HG03439 (cell line): ENCODE measurements at regions not wholly inside any gene's neighbourhood (a gene's known extent, or its start where the extent isn't known, plus 50 kb on each side); places are given as distances from the start of the nearest gene placed in this dataset.

Experiments
- ATAC-seq: cut with Tn5 transposase; IDR thresholded peaks from one replicate; pipeline ENCODE4 v1.9.1; 2021; ENCODE audit warnings: mild to moderate bottlenecking, moderate library complexity; ENCODE audit not compliant: unreplicated experiment

- ATAC-seq: no peak
Measured at GRCh38 chr4:184310881-184311709, 93.4 kb upstream of the ENPP6 start.

GRCh38 chr4:184310171-184310567, 92.5 kb upstream of the ENPP6 start:
- peak; percentile 47 for ATAC-seq

- no peak for ATAC-seq
Measured at GRCh38 chr4:184309241-184310170, 91.8 kb upstream of the ENPP6 start.

GRCh38 chr4:184306949-184307348, 89.3 kb upstream of the ENPP6 start:
- no peak for ATAC-seq

GRCh38 chr4:184306470-184306869, 88.8 kb upstream of the ENPP6 start:
- ATAC-seq: no peak

GRCh38 chr4:184300816-184301215, 83.1 kb upstream of the ENPP6 start:
- no peak for ATAC-seq

GRCh38 chr4:184298254-184298653, 80.6 kb upstream of the ENPP6 start:
- ATAC-seq: no peak

- ATAC-seq: no peak
Measured at GRCh38 chr4:184295206-184295605, 77.5 kb upstream of the ENPP6 start.

- ATAC-seq: no peak
Measured at GRCh38 chr4:184294606-184295133, 77.0 kb upstream of the ENPP6 start.

- no peak for ATAC-seq
Measured at GRCh38 chr4:184293552-184293951, 75.9 kb upstream of the ENPP6 start.

GRCh38 chr4:184292877-184293276, 75.2 kb upstream of the ENPP6 start:
- no peak for ATAC-seq

GRCh38 chr4:184292465-184292867, 74.8 kb upstream of the ENPP6 start:
- ATAC-seq: no peak

GRCh38 chr4:184289179-184289535, 71.5 kb upstream of the ENPP6 start:
- ATAC-seq: no peak

- peak; percentile 50 for ATAC-seq
Measured at GRCh38 chr4:184288451-184289178, 70.9 kb upstream of the ENPP6 start.

- ATAC-seq: no peak
Measured at GRCh38 chr4:184287697-184288255, 70.1 kb upstream of the ENPP6 start.

- no peak for ATAC-seq
Measured at GRCh38 chr4:184286358-184286757, 68.7 kb upstream of the ENPP6 start.

- no peak for ATAC-seq
Measured at GRCh38 chr4:184284742-184285141, 67.1 kb upstream of the ENPP6 start.

- no peak for ATAC-seq
Measured at GRCh38 chr4:184284336-184284690, 66.6 kb upstream of the ENPP6 start.

GRCh38 chr4:184283659-184284335, 66.1 kb upstream of the ENPP6 start:
- ATAC-seq: no peak
